ENCODE measurements at regions not wholly inside any gene's neighbourhood (a gene's known extent, or its start where the extent isn't known, plus 50 kb on each side); places are given as distances from the start of the nearest gene placed in this dataset.

GRCh38 chr11:130815956-130816355 lies 100.3 kb downstream of the SNX19 start:
- no peak for DNase-seq
- Histone ChIP-seq H3K27me3 (replicated peaks in 1 of 7) (peaks cover 0 to 15% (median 0%) of the 10 kb centered on the region in 7 donors), H3K4me1 (no peaks in the 10 kb centered on the region), H3K4me3 (no peak overlapping the region), H3K36me3 (no peaks in the 10 kb centered on the region), H3K9me3 (no peaks in the 10 kb centered on the region), H3K27ac (no peak overlapping the region)
- 83 to 91% (median 87%) methylated on average over 7 of the region's 7 CpGs for WGBS, 5 donors
- TF ChIP-seq POLR2AphosphoS5 (IDR thresholded peaks at IDR 0.05) (no peak), POLR2A (IDR thresholded peaks at IDR 0.05) (no peak), CTCF (IDR thresholded peaks at IDR 0.05 in 8 of 11, conservative IDR thresholded peaks at IDR 0.05 in 3 of 11) (no peak)
- intact Hi-C loops (cut with DNase I; ENCODE audit: low total_unique reads), result no loop called here

- DNase-seq, result no peak
- Histone ChIP-seq H3K27ac (no peak overlapping the region), H3K36me3 (no peaks in the 10 kb centered on the region), H3K27me3 (replicated peaks in 1 of 7) (peaks cover 0 to 15% (median 0%) of the 10 kb centered on the region in 7 donors), H3K9me3 (no peaks in the 10 kb centered on the region), H3K4me1 (no peaks in the 10 kb centered on the region), H3K4me3 (no peak overlapping the region)
- 76 to 94% (median 85%) methylated on average over 15 of the region's 15 CpGs for WGBS, 5 donors
- intact Hi-C loops (cut with DNase I; ENCODE audit: low total_unique reads), result no loop called here
- no peak for TF ChIP-seq POLR2AphosphoS5 (IDR thresholded peaks at IDR 0.05)
- TF ChIP-seq CTCF (IDR thresholded peaks at IDR 0.05 in 8 of 11, conservative IDR thresholded peaks at IDR 0.05 in 3 of 11), result no peak
These were observed 99.5 kb downstream of the SNX19 start for GRCh38 chr11:130816546-130817329.

- intact Hi-C loops (cut with DNase I; ENCODE audit: low total_unique reads), result no loop called here
- H3K4me3 ChIP-seq, result no peak overlapping the region
- no peaks in the 10 kb centered on the region for H3K36me3 ChIP-seq
- TF ChIP-seq POLR2AphosphoS5 (IDR thresholded peaks at IDR 0.05) (no peak), POLR2A (IDR thresholded peaks at IDR 0.05) (no peak), CTCF (IDR thresholded peaks at IDR 0.05 in 8 of 11, conservative IDR thresholded peaks at IDR 0.05 in 3 of 11) (no peak)
- H3K27me3 ChIP-seq (replicated peaks in 1 of 7), result peaks cover 0 to 15% (median 0%) of the 10 kb centered on the region in 7 donors
- no peaks in the 10 kb centered on the region for H3K9me3 ChIP-seq
- no peak overlapping the region for H3K27ac ChIP-seq
- H3K4me1 ChIP-seq, result no peaks in the 10 kb centered on the region
- DNase-seq, result no peak
These were observed 98.8 kb downstream of the SNX19 start for GRCh38 chr11:130817330-130817944.

GRCh38 chr11:130819625-130820024 lies 96.7 kb downstream of the SNX19 start:
- Histone ChIP-seq H3K4me3 (no peak overlapping the region), H3K36me3 (no peaks in the 10 kb centered on the region), H3K27ac (no peak overlapping the region), H3K9me3 (no peaks in the 10 kb centered on the region), H3K27me3 (replicated peaks in 1 of 7) (no peaks in the 10 kb centered on the region), H3K4me1 (no peaks in the 10 kb centered on the region)
- WGBS, 5 donors, result 73 to 86% (median 80%) methylated on average over 6 of the region's 6 CpGs
- DNase-seq, result no peak
- TF ChIP-seq CTCF (IDR thresholded peaks at IDR 0.05 in 8 of 11, conservative IDR thresholded peaks at IDR 0.05 in 3 of 11) (no peak), POLR2AphosphoS5 (IDR thresholded peaks at IDR 0.05) (no peak), POLR2A (IDR thresholded peaks at IDR 0.05) (no peak)
- intact Hi-C loops (cut with DNase I; ENCODE audit: low total_unique reads), result no loop called here

Measured in spleen (tissue), 11 donors.